H1 (cell line): ENCODE measurements at regions not wholly inside any gene's neighbourhood (a gene's known extent, or its start where the extent isn't known, plus 50 kb on each side); places are given as distances from the start of the nearest gene placed in this dataset.

Experiments used
- CTCF ChIA-PET: fragments of 300-600 bp; sonication (Branson Sonifier 250); formaldehyde crosslinking; loops from one replicate; lab custom pipeline; 2021; ENCODE audit not compliant: partially characterized antibody; lab: Charles Lee
- POLR2A ChIA-PET: fragments of 300-600 bp; sonication (Branson Sonifier 250); formaldehyde crosslinking; loops from one replicate; lab custom pipeline; 2021; ENCODE audit warnings: inconsistent platforms; ENCODE audit not compliant: partially characterized antibody; lab: Charles Lee
- DNase-seq, 2 experiments: peaks; one replicate each; pipeline versions ENCODE4 v3.0.0 to v3.0.0-alpha.2; 2010 to 2022; ENCODE audit warnings: low spot score in 2 of 2, low read depth in 1 of 2, mixed read lengths in 1 of 2
- FAIRE-seq: peaks from 2 replicates; lab custom pipeline; 2011; peaks lifted over from hg19 to GRCh38; lab: Jason Lieb, UNC
- H2AFZ ChIP-seq: 2 replicates; pipeline ENCODE4 v1.8.1; 2012; ENCODE audit warnings: low read length, inconsistent platforms
- H2AK5ac ChIP-seq: 2 replicates; pipeline ENCODE4 v1.6.1; 2013; ENCODE audit warnings: low read depth, low read length
- H2BK120ac ChIP-seq: replicated peaks from 2 replicates; pipeline ENCODE3; 2013; ENCODE audit warnings: low read depth, low read length, inconsistent platforms
- H2BK12ac ChIP-seq: 2 replicates; pipeline ENCODE4 v1.6.1; 2013; ENCODE audit warnings: low read depth, low read length
- H2BK15ac ChIP-seq: 2 replicates; pipeline ENCODE4 v1.6.1; 2013; ENCODE audit warnings: low read length
- H2BK20ac ChIP-seq: 2 replicates; pipeline ENCODE4 v1.6.1; 2013; ENCODE audit warnings: low read length
- H2BK5ac ChIP-seq: 2 replicates; pipeline ENCODE4 v1.6.1; 2013; ENCODE audit warnings: low read depth, low read length
- H3K14ac ChIP-seq: 2 replicates; pipeline ENCODE4 v1.6.1; 2013; ENCODE audit warnings: inconsistent platforms; ENCODE audit not compliant: insufficient read length
- H3K18ac ChIP-seq: 2 replicates; pipeline ENCODE4 v1.6.1; 2013; ENCODE audit warnings: low read length; ENCODE audit errors: extremely low read depth
- H3K23ac ChIP-seq: 2 replicates; pipeline ENCODE4 v1.6.1; 2013; ENCODE audit warnings: inconsistent platforms; ENCODE audit not compliant: insufficient read length
- H3K23me2 ChIP-seq: 2 replicates; pipeline ENCODE4 v1.6.1; 2013; ENCODE audit warnings: low read depth, low read length
- H3K27ac ChIP-seq: 2 replicates; pipeline ENCODE4 v1.6.1; 2011; ENCODE audit warnings: low read depth, low read length, inconsistent platforms
- H3K27me3 ChIP-seq, 4 experiments: replicated peaks in 1 of 4; 1 replicate in 1 of 4; 2 replicates in 3 of 4; pipeline versions ENCODE4 v1.6.1 to v1.8.1; 2011 to 2013; ENCODE audit warnings: low read length in 3 of 4, mild to moderate bottlenecking in 3 of 4, inconsistent platforms in 2 of 4, mixed read lengths in 2 of 4, moderate library complexity in 1 of 4; ENCODE audit not compliant: control insufficient read depth in 3 of 4, insufficient read depth in 3 of 4; ENCODE audit errors: extremely low read depth in 1 of 4
- H3K36me3 ChIP-seq, 4 experiments: 2 replicates each; pipeline versions ENCODE4 v1.6.1 to v1.8.1; 2011 to 2013; ENCODE audit warnings: mild to moderate bottlenecking in 4 of 4, low read length in 3 of 4, moderate library complexity in 2 of 4, control low read depth in 1 of 4, inconsistent platforms in 1 of 4; ENCODE audit not compliant: insufficient read depth in 4 of 4, control insufficient read depth in 2 of 4
- H3K4ac ChIP-seq: replicated peaks from 2 replicates; pipeline ENCODE3; 2013; ENCODE audit warnings: low read length, low read depth, mixed read lengths, inconsistent platforms; ENCODE audit not compliant: insufficient read length
- H3K4me1 ChIP-seq, 4 experiments: replicated peaks in 1 of 4; 1 replicate in 1 of 4; 2 replicates in 3 of 4; pipeline versions ENCODE4 v1.6.1 to v1.8.1; 2011 to 2013; ENCODE audit warnings: low read length in 3 of 4, inconsistent platforms in 2 of 4, mixed read lengths in 1 of 4; ENCODE audit not compliant: insufficient read depth in 4 of 4, control insufficient read depth in 3 of 4
- H3K4me2 ChIP-seq, 2 experiments: 2 replicates each; pipeline versions ENCODE4 v1.6.1 to v1.8.1; 2011 to 2013; ENCODE audit warnings: low read depth in 2 of 2, low read length in 2 of 2, control low read depth in 1 of 2, inconsistent platforms in 1 of 2, mild to moderate bottlenecking in 1 of 2; ENCODE audit not compliant: insufficient read depth in 1 of 2
- H3K4me3 ChIP-seq, 4 experiments: fragments of 200-600, 300-600 bp in 1 of 4; sonication (generic), shearing (Covaris generic), sonication (Bioruptor Twin) in 1 of 4; 2 replicates each; pipeline versions ENCODE4 v1.5.1 to v1.8.1; 2011 to 2016; ENCODE audit warnings: low read length in 4 of 4, low read depth in 3 of 4, control low read depth in 2 of 4, inconsistent platforms in 2 of 4, mild to moderate bottlenecking in 2 of 4, mixed read lengths in 1 of 4, moderate library complexity in 1 of 4; ENCODE audit not compliant: insufficient read depth in 2 of 4; ENCODE audit errors: extremely low read depth in 1 of 4
- H3K56ac ChIP-seq: replicated peaks from 2 replicates; pipeline ENCODE3; 2013; ENCODE audit warnings: low read depth, mild to moderate bottlenecking, mixed read lengths, low read length, inconsistent platforms; ENCODE audit not compliant: insufficient read length
- H3K79me1 ChIP-seq: 2 replicates; pipeline ENCODE4 v1.6.1; 2013; ENCODE audit warnings: low read depth, low read length, control low read depth
- H3K79me2 ChIP-seq, 2 experiments: 2 replicates each; pipeline versions ENCODE4 v1.6.1 to v1.8.1; 2012 to 2013; ENCODE audit warnings: low read length in 2 of 2, mild to moderate bottlenecking in 2 of 2, inconsistent platforms in 1 of 2; ENCODE audit not compliant: insufficient read depth in 2 of 2, control insufficient read depth in 1 of 2
- H3K9ac ChIP-seq, 4 experiments: replicated peaks in 1 of 4; 1 replicate in 1 of 4; 2 replicates in 3 of 4; pipeline versions ENCODE4 v1.6.1 to v1.8.1; 2011 to 2013; ENCODE audit warnings: low read depth in 3 of 4, low read length in 3 of 4, control low read depth in 2 of 4, mild to moderate bottlenecking in 2 of 4, moderate library complexity in 2 of 4, inconsistent platforms in 1 of 4; ENCODE audit errors: extremely low read depth in 1 of 4
- H3K9me3 ChIP-seq, 2 experiments: 2 replicates each; pipeline versions ENCODE4 v1.6.1 to v1.8.1; 2012 to 2013; ENCODE audit warnings: mild to moderate bottlenecking in 2 of 2, moderate library complexity in 2 of 2, control low read depth in 1 of 2, inconsistent platforms in 1 of 2, low read depth in 1 of 2, low read length in 1 of 2, mixed read lengths in 1 of 2; ENCODE audit not compliant: insufficient read depth in 2 of 2
- H4K20me1 ChIP-seq, 2 experiments: replicated peaks in 1 of 2; 2 replicates each; pipeline versions ENCODE3 to v1.8.1; 2011 to 2013; ENCODE audit warnings: inconsistent platforms in 2 of 2, low read length in 2 of 2, mild to moderate bottlenecking in 1 of 2; ENCODE audit not compliant: insufficient read depth in 2 of 2, control insufficient read depth in 1 of 2
- H4K5ac ChIP-seq: 2 replicates; pipeline ENCODE4 v1.6.1; 2013; ENCODE audit warnings: low read length, low read depth, mixed read lengths, inconsistent platforms; ENCODE audit not compliant: insufficient read length
- H4K8ac ChIP-seq: 2 replicates; pipeline ENCODE4 v1.8.0; 2013; ENCODE audit warnings: mild to moderate bottlenecking, moderate library complexity, low read length, inconsistent platforms; ENCODE audit not compliant: insufficient read depth; ENCODE audit errors: extremely low read depth
- H4K91ac ChIP-seq: replicated peaks from 2 replicates; pipeline ENCODE3; 2013; ENCODE audit warnings: low read length, mixed read lengths, inconsistent platforms; ENCODE audit not compliant: insufficient read length
- CBX8 ChIP-seq: fragments of 300-800, 300-1000 bp; sonication (generic); IDR thresholded peaks from 2 replicates; pipeline ENCODE4 v1.7.1; 2016; ENCODE audit warnings: low read depth, low read length, borderline replicate concordance
- CHD2 ChIP-seq: IDR thresholded peaks from 2 replicates; pipeline ENCODE4 v1.6.1; 2012; ENCODE audit warnings: low read length, improper control_type of control experiment
- EZH2 ChIP-seq: fragments of 200-600 bp; sonication (generic); IDR thresholded peaks from 2 replicates; pipeline ENCODE4 v1.7.1; 2012; ENCODE audit warnings: low read depth, mild to moderate bottlenecking, moderate library complexity, low read length, inconsistent platforms; ENCODE audit not compliant: severe bottlenecking
- GABPA ChIP-seq: IDR thresholded peaks from 2 replicates; pipeline ENCODE4 v1.6.1; 2011; ENCODE audit warnings: mild to moderate bottlenecking, low read length, moderate library complexity, borderline replicate concordance; ENCODE audit not compliant: insufficient read depth
- HDAC6 ChIP-seq: IDR thresholded peaks from one replicate; pipeline ENCODE4 v1.7.1; 2012; ENCODE audit warnings: low read depth, mild to moderate bottlenecking, inconsistent platforms, low read length, moderate library complexity
- JUND ChIP-seq: IDR thresholded peaks from 2 replicates; pipeline ENCODE4 v1.6.1; 2011; ENCODE audit warnings: mild to moderate bottlenecking, improper control_type of control experiment, low read length
- KDM1A ChIP-seq: fragments of 200-600, 300-600 bp; sonication (generic); IDR thresholded peaks from 2 replicates; pipeline ENCODE4 v1.7.1; 2016; ENCODE audit warnings: mild to moderate bottlenecking, low read length, borderline replicate concordance
- NANOG ChIP-seq: IDR thresholded peaks from 2 replicates; pipeline ENCODE4 v1.6.1; 2011; ENCODE audit warnings: low read length, low read depth, mild to moderate bottlenecking, inconsistent platforms; ENCODE audit not compliant: insufficient read depth, poor library complexity, severe bottlenecking
- RAD21 ChIP-seq, 2 experiments: IDR thresholded peaks in 1 of 2; conservative IDR thresholded peaks in 1 of 2; 2 replicates each; pipeline ENCODE4 v1.6.1; 2011; ENCODE audit warnings: low read depth in 2 of 2, low read length in 2 of 2, improper control_type of control experiment in 1 of 2, inconsistent platforms in 1 of 2, mild to moderate bottlenecking in 1 of 2, moderate library complexity in 1 of 2
- SIRT6 ChIP-seq: IDR thresholded peaks from one replicate; pipeline ENCODE4 v1.7.1; 2012; ENCODE audit warnings: low read length, inconsistent platforms
- SP2 ChIP-seq: IDR thresholded peaks from 2 replicates; pipeline ENCODE4 v1.6.1; 2012; ENCODE audit warnings: mild to moderate bottlenecking, low read length, inconsistent platforms
- WGBS, 2 experiments: shearing (Covaris generic) in 1 of 2; methylation state at CpG; one replicate each; pipeline versions ENCODE4 v1.1.6 to v1.1.7; 2013 to 2015; ENCODE audit warnings: low lambda C conversion rate in 2 of 2, mixed read lengths in 2 of 2, inconsistent platforms in 1 of 2, low coverage in 1 of 2, missing lambda C conversion rate in 1 of 2; ENCODE audit not compliant: insufficient replicate concordance in 2 of 2, insufficient coverage in 1 of 2, insufficient read length in 1 of 2; ENCODE audit errors: extremely low coverage in 1 of 2, missing lambda C conversion rate in 1 of 2; 5-methylcytosine and 5-hydroxymethylcytosine counted together
- TF ChIP-seq, protein P1 (sequence below), 3 experiments: IDR thresholded peaks; 1 replicate in 2 of 3; 2 replicates in 1 of 3; pipeline versions ENCODE4 v1.5.1 to v1.6.1; 2011; ENCODE audit warnings: low read length in 3 of 3, mild to moderate bottlenecking in 3 of 3, inconsistent platforms in 2 of 3, low read depth in 1 of 3, moderate library complexity in 1 of 3; ENCODE audit not compliant: insufficient read depth in 1 of 3; ENCODE audit errors: control extremely low read depth in 1 of 3

- Histone ChIP-seq H3K79me2 (no peaks in the 10 kb centered on the region), H3K9ac (no peak overlapping the region), H3K4me3 (no peak overlapping the region), H3K9me3 (0 out of 4 replicates have a peak, but pooled peaks cover 0 to 4% of the 10 kb centered on the region in 2 experiments), H4K91ac (no peak overlapping the region), H2BK120ac (no peak overlapping the region), H3K18ac (no peak overlapping the region), H2BK5ac (no peak overlapping the region), H3K14ac (no peak overlapping the region), H3K36me3 (no peaks in the 10 kb centered on the region), H3K23me2 (no peaks in the 10 kb centered on the region), H3K4ac (no peak overlapping the region), H4K5ac (no peak overlapping the region), H3K23ac (no peak overlapping the region), H3K4me2 (no peak overlapping the region), H3K27ac (no peak overlapping the region), H4K8ac (no peak overlapping the region), H2BK12ac (no peak overlapping the region), H2BK15ac (no peak overlapping the region), H3K27me3 (peaks cover 0 to 14% (median 6%) of the 10 kb centered on the region in 4 experiments; a peak in 3 of 7 replicates), H3K79me1 (no peaks in the 10 kb centered on the region), H2AFZ (no peak overlapping the region), H2AK5ac (no peak overlapping the region), H3K4me1 (no peaks in the 10 kb centered on the region; a peak in 1 of 7 replicates), H3K56ac (no peak overlapping the region), H4K20me1 (no peaks in the 10 kb centered on the region), H2BK20ac (no peak overlapping the region)
- POLR2A ChIA-PET = no interaction called here
- WGBS, 2 experiments = 88% methylated on average over 1 of the region's 1 CpG; no CpG with 5 or more reads in 1 of the 2 experiments
- CTCF ChIA-PET = interaction anchor here (0.9 to 2.7 kb wide), 3 partner anchors 82 to 252 kb away, joined by 3 to 7 read pairs (median 4); no protein-coding TSS in a partner anchor
- DNase-seq = no peak
- FAIRE-seq = no peak
- no peak for TF ChIP-seq SIRT6
- no peak for TF ChIP-seq HDAC6
- TF ChIP-seq KDM1A = no peak
- no peak for TF ChIP-seq SP2
- no peak for TF ChIP-seq NANOG
- no peak for TF ChIP-seq GABPA
- no peak for TF ChIP-seq EZH2
- TF ChIP-seq CBX8 = no peak
- no peak for TF ChIP-seq RAD21 (IDR thresholded peaks at IDR 0.05 in 1 of 2, conservative IDR thresholded peaks at IDR 0.05 in 1 of 2; ENCODE audit: low read depth in 2 of 2, low read length in 2 of 2)
- no peak for TF ChIP-seq CHD2
- TF ChIP-seq, protein P1, sequence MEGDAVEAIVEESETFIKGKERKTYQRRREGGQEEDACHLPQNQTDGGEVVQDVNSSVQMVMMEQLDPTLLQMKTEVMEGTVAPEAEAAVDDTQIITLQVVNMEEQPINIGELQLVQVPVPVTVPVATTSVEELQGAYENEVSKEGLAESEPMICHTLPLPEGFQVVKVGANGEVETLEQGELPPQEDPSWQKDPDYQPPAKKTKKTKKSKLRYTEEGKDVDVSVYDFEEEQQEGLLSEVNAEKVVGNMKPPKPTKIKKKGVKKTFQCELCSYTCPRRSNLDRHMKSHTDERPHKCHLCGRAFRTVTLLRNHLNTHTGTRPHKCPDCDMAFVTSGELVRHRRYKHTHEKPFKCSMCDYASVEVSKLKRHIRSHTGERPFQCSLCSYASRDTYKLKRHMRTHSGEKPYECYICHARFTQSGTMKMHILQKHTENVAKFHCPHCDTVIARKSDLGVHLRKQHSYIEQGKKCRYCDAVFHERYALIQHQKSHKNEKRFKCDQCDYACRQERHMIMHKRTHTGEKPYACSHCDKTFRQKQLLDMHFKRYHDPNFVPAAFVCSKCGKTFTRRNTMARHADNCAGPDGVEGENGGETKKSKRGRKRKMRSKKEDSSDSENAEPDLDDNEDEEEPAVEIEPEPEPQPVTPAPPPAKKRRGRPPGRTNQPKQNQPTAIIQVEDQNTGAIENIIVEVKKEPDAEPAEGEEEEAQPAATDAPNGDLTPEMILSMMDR (IDR thresholded peaks at IDR 0.05; ENCODE audit: control extremely low read depth in 1 of 3, insufficient read depth in 1 of 3, low read depth in 1 of 3, low read length in 3 of 3) = no peak
- TF ChIP-seq JUND = no peak
These were observed 384.9 kb upstream of the PODXL start for GRCh38 chr7:131941291-131941690.
